ENCODE measurements at regions not wholly inside any gene's neighbourhood (a gene's known extent, or its start where the extent isn't known, plus 50 kb on each side); places are given as distances from the start of the nearest gene placed in this dataset.

- TF ChIP-seq GATA3 (IDR thresholded peaks at IDR 0.05; ENCODE audit: low read depth, low read length) (no peak), GATA2 (IDR thresholded peaks at IDR 0.05; ENCODE audit: low read depth, low read length) (no peak)
These were observed 927.7 kb upstream of the MBL2 start for GRCh38 chr10:53700278-53700677.
